HEK293T (cell line): ENCODE measurements at regions not wholly inside any gene's neighbourhood (a gene's known extent, or its start where the extent isn't known, plus 50 kb on each side); places are given as distances from the start of the nearest gene placed in this dataset.

Experiments used
- CTCF ChIA-PET: fragments of 350-600 bp; formaldehyde crosslinking; extraction: SDS; loops from one replicate; lab custom pipeline; 2021; ENCODE audit warnings: antibody characterized with exemption, inconsistent platforms; lab: Yijun Ruan, JAX
- POLR2A ChIA-PET: fragments of 350-600 bp; formaldehyde crosslinking; extraction: SDS; loops from one replicate; lab custom pipeline; 2020; ENCODE audit warnings: antibody characterized with exemption, inconsistent platforms; lab: Yijun Ruan, JAX
- DNase-seq: peaks from one replicate; pipeline ENCODE4 v3.0.0; 2012; ENCODE audit warnings: mixed read lengths; ENCODE audit errors: extremely low spot score
- ARNT ChIP-seq: fragments of 450-650 bp; IDR thresholded peaks from 2 replicates; pipeline ENCODE4 v1.6.1; 2017; ENCODE audit warnings: mild to moderate bottlenecking
- BHLHE40 ChIP-seq: fragments of 450-650 bp; IDR thresholded peaks from 2 replicates; pipeline ENCODE4 v1.6.1; 2016; ENCODE audit warnings: mild to moderate bottlenecking, moderate library complexity, borderline replicate concordance
- CTBP1 ChIP-seq: fragments of 450-650 bp; IDR thresholded peaks from 2 replicates; pipeline ENCODE4 v1.6.1; 2016; ENCODE audit warnings: borderline replicate concordance
- ELF4 ChIP-seq: fragments of 450-650 bp; IDR thresholded peaks from 2 replicates; pipeline ENCODE4 v1.6.1; 2017; ENCODE audit warnings: antibody characterized with exemption
- FOXA1 ChIP-seq: fragments of 450-650 bp; IDR thresholded peaks from 2 replicates; pipeline ENCODE4 v1.6.1; 2016; ENCODE audit warnings: mild to moderate bottlenecking
- FOXK2 ChIP-seq: fragments of 450-650 bp; IDR thresholded peaks from 2 replicates; pipeline ENCODE4 v1.6.1; 2016; ENCODE audit warnings: mild to moderate bottlenecking
- FOXM1 ChIP-seq: fragments of 450-650 bp; IDR thresholded peaks from 2 replicates; pipeline ENCODE4 v1.6.1; 2017; ENCODE audit warnings: mild to moderate bottlenecking, borderline replicate concordance
- HDGF ChIP-seq: fragments of 450-650 bp; IDR thresholded peaks from 2 replicates; pipeline ENCODE4 v1.6.1; 2017; ENCODE audit warnings: antibody characterized with exemption, borderline replicate concordance
- L3MBTL2 ChIP-seq: fragments of 450-650 bp; conservative IDR thresholded peaks from 2 replicates; pipeline ENCODE4 v1.6.1; 2016; ENCODE audit warnings: mild to moderate bottlenecking
- LEF1 ChIP-seq: fragments of 450-650 bp; IDR thresholded peaks from 2 replicates; pipeline ENCODE4 v1.6.1; 2017; ENCODE audit warnings: mild to moderate bottlenecking, borderline replicate concordance
- NFRKB ChIP-seq: fragments of 450-650 bp; IDR thresholded peaks from 2 replicates; pipeline ENCODE4 v1.6.1; 2016; ENCODE audit warnings: mild to moderate bottlenecking, moderate library complexity
- SP1 ChIP-seq: fragments of 450-650 bp; IDR thresholded peaks from 2 replicates; pipeline ENCODE4 v1.6.1; 2017
- SUZ12 ChIP-seq: fragments of 450-650 bp; IDR thresholded peaks from 2 replicates; pipeline ENCODE4 v1.6.1; 2016; ENCODE audit warnings: mild to moderate bottlenecking
- TARDBP ChIP-seq: fragments of 450-650 bp; IDR thresholded peaks from 2 replicates; pipeline ENCODE4 v1.6.1; 2016
- ZNF384 ChIP-seq: fragments of 450-650 bp; IDR thresholded peaks from 2 replicates; pipeline ENCODE4 v1.6.1; 2016
- TF ChIP-seq, protein P1 (sequence below): fragments of 450-650 bp; IDR thresholded peaks from 2 replicates; pipeline ENCODE4 v1.6.1; 2016

DNA sequence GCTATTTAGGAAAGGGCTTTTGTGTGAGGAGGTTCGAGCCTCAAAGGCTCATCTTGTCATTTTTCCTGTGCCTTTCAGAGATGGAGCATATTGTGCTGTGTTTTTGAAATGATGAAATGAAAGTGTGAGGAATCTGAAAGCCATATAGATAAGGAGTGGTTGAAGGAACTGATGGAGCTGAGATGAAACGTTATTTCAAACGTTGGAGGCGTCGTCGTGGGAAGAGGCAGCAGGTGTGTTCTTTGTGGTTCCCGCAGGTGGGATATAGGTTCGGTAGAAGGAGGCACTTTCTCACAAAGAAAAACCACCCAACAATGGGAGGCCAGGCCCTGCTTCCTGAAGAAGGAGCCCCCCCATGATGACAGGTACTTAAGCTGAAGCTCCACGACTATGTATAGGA, 83.2 kb upstream of the SNAP25 start:
- ChIA-PET CTCF (no interaction called here), POLR2A (no interaction called here)
- DNase-seq, result no peak
- TF ChIP-seq NFRKB (no peak), ARNT (no peak), ZNF384 (no peak), FOXK2 (no peak), CTBP1 (no peak), FOXM1 (no peak), L3MBTL2 (no peak), ELF4 (no peak), BHLHE40 (no peak), HDGF (no peak), TARDBP (no peak), LEF1 (no peak), SUZ12 (no peak)
- TF ChIP-seq, protein P1, sequence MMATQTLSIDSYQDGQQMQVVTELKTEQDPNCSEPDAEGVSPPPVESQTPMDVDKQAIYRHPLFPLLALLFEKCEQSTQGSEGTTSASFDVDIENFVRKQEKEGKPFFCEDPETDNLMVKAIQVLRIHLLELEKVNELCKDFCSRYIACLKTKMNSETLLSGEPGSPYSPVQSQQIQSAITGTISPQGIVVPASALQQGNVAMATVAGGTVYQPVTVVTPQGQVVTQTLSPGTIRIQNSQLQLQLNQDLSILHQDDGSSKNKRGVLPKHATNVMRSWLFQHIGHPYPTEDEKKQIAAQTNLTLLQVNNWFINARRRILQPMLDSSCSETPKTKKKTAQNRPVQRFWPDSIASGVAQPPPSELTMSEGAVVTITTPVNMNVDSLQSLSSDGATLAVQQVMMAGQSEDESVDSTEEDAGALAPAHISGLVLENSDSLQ, result no peak

DNA sequence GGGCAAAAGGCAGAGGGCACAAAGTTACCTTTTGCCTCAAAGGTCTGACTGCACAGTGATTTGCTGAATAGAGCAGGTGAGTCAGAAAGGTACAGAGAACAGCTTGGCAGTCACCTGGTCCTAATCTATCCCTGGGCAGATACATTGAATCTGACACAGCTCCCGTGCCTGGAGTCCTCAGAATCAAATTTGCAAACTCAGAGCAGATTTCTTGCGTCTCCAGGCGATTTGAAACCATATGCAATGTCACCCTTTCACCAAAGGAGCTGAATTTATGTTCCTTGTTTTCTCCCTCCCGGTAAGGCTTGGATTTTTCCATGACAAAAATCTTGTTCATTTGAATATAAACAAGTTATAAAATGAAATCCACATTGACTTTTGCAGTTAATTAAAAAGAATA, 81.6 kb upstream of the SNAP25 start:
- no peak for TF ChIP-seq FOXM1
- ChIA-PET POLR2A (no interaction called here), CTCF (no interaction called here)
- no peak for DNase-seq

DNA sequence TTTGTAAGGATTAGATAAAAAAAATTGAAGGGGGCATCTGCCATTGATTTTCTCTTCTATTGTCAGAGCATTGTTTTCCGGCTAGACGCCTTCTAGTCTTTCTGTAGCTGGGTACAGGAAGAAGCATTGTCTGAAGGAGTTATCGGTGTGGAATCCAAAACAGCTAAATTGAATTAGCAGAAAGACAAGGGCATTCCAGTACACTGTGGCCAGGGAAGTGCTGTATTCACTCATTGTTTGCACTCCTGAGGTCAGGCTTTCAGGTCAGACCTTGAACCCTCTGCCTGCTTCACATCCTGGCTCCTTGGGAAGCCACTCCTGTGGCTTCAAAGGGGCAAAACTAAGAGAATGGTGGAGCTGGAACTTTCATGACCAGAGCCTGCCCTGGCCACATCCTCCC, 81.1 kb upstream of the SNAP25 start:
- DNase-seq, result no peak
- TF ChIP-seq CTBP1, result no peak
- TF ChIP-seq ARNT, result no peak
- TF ChIP-seq TARDBP, result no peak
- TF ChIP-seq FOXA1, result no peak
- no peak for TF ChIP-seq SP1
- no peak for TF ChIP-seq SUZ12
- no peak for TF ChIP-seq FOXK2
- TF ChIP-seq L3MBTL2, result no peak
- no peak for TF ChIP-seq HDGF
- TF ChIP-seq ZNF384, result no peak
- no peak for TF ChIP-seq BHLHE40
- no peak for TF ChIP-seq LEF1
- TF ChIP-seq FOXM1, result no peak
- ChIA-PET CTCF (no interaction called here), POLR2A (no interaction called here)

DNA sequence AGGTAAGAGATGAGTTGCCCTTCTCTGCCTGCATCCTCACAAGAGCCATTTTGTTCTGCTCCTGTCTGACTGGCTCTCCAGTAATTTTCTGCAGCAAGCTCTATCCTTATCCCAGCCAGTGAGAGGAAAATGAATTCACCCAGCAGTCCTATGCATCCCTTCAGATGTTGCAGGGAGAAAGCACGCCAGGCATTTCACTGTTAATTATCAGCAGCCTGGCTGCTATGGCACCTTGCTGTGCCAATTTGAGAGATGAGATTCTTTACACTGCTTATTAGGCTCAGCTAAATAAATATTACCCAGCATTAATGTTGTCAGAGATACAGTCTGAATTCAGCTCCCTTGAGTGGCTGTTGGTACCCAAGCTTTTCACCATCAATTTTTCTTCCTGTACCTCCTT, 61.1 kb upstream of the SNAP25 start:
- TF ChIP-seq FOXM1 (no peak), SP1 (no peak), CTBP1 (no peak), ARNT (no peak)
- TF ChIP-seq, protein P1, result no peak
- no peak for DNase-seq
- ChIA-PET CTCF (no interaction called here), POLR2A (no interaction called here)

DNA sequence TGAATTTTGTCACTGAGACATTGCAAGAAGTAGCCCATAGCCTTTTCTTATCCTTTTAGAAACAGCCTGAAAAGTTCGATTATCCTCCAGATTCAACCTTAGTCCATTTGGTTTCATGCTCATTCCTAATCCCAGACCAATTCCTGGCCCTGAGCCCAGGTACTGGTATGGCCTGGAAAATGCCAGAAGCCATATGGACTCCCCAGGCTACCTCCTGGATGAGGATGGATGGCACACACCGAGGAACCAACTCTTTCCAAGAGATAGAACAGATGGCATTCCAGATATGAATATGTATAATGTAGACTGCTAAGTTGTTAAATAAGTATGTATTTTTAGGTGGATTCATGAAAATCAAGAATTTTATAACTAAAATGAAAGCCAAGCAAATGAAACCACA, 51.6 kb upstream of the SNAP25 start:
- no peak for TF ChIP-seq TARDBP
- TF ChIP-seq, protein P1, result no peak
- TF ChIP-seq SUZ12, result no peak
- ChIA-PET POLR2A (no interaction called here), CTCF (no interaction called here)
- no peak for DNase-seq

DNA sequence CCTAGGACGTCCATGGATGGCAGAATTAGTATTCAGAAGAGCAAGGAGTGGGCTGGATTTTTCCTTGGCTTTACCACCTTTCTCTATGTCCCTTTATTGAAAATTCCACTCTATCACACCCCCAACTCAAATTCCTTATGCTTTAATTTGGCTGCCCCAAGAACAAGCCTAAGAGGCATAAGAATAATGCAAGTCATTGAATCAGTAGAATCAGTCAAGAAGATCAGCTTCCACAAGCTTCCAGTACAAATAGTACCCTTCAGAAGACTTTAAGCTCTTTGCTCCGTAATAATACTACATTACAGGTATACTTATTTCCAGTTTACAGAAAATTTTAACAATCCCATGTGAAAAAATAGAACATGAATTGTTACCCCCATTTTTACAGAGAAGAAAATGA, 51.0 kb upstream of the SNAP25 start:
- TF ChIP-seq LEF1, result no peak
- TF ChIP-seq ARNT, result no peak
- no peak for DNase-seq
- ChIA-PET CTCF (no interaction called here), POLR2A (no interaction called here)
